ENCODE measurements at regions not wholly inside any gene's neighbourhood (a gene's known extent, or its start where the extent isn't known, plus 50 kb on each side); places are given as distances from the start of the nearest gene placed in this dataset.

GRCh38 chr14:83384253-83384652 lies 1850.6 kb upstream of the SEL1L start:
- Histone ChIP-seq H3K27me3 (ENCODE audit: low read depth, low read length) (no peaks in the 10 kb centered on the region), H3K9me3 (ENCODE audit: control insufficient read depth in 1 of 2, low read length in 2 of 2) (peaks cover 0 to 2% of the 10 kb centered on the region in 2 donors), H3K36me3 (ENCODE audit: control insufficient read depth in 1 of 2, insufficient read depth in 2 of 2, low read length in 2 of 2) (no peaks in the 10 kb centered on the region), H3K4me3 (ENCODE audit: low read depth in 1 of 2, low read length in 2 of 2) (no peak overlapping the region), H3K4me1 (ENCODE audit: control insufficient read depth in 1 of 2, insufficient read depth in 2 of 2, low read length in 2 of 2) (no peaks in the 10 kb centered on the region), H3K27ac (ENCODE audit: low read length) (no peak overlapping the region)

GRCh38 chr14:83395321-83395720 lies 1861.7 kb upstream of the SEL1L start:
- H3K36me3 ChIP-seq (ENCODE audit: control insufficient read depth in 1 of 2, insufficient read depth in 2 of 2, low read length in 2 of 2), result no peaks in the 10 kb centered on the region
- no peaks in the 10 kb centered on the region for H3K27me3 ChIP-seq (ENCODE audit: low read depth, low read length)
- H3K4me3 ChIP-seq (ENCODE audit: low read depth in 1 of 2, low read length in 2 of 2), result no peak overlapping the region
- H3K9me3 ChIP-seq (ENCODE audit: control insufficient read depth in 1 of 2, low read length in 2 of 2), result no peaks in the 10 kb centered on the region
- no peaks in the 10 kb centered on the region for H3K4me1 ChIP-seq (ENCODE audit: control insufficient read depth in 1 of 2, insufficient read depth in 2 of 2, low read length in 2 of 2)
- no peak overlapping the region for H3K27ac ChIP-seq (ENCODE audit: low read length)

GRCh38 chr14:83416476-83416875 lies 1882.8 kb upstream of the SEL1L start:
- Histone ChIP-seq H3K36me3 (ENCODE audit: control insufficient read depth in 1 of 2, insufficient read depth in 2 of 2, low read length in 2 of 2) (no peaks in the 10 kb centered on the region), H3K27ac (ENCODE audit: low read length) (no peak overlapping the region), H3K27me3 (ENCODE audit: low read depth, low read length) (no peaks in the 10 kb centered on the region), H3K4me1 (ENCODE audit: control insufficient read depth in 1 of 2, insufficient read depth in 2 of 2, low read length in 2 of 2) (no peaks in the 10 kb centered on the region), H3K9me3 (ENCODE audit: control insufficient read depth in 1 of 2, low read length in 2 of 2) (no peaks in the 10 kb centered on the region), H3K4me3 (ENCODE audit: low read depth in 1 of 2, low read length in 2 of 2) (no peak overlapping the region)

- Histone ChIP-seq H3K36me3 (ENCODE audit: control insufficient read depth in 1 of 2, insufficient read depth in 2 of 2, low read length in 2 of 2) (no peaks in the 10 kb centered on the region), H3K27me3 (ENCODE audit: low read depth, low read length) (no peaks in the 10 kb centered on the region)
These were observed 1885.8 kb upstream of the SEL1L start for GRCh38 chr14:83419420-83419819.

GRCh38 chr14:83421711-83422110 lies 1888.1 kb upstream of the SEL1L start:
- Histone ChIP-seq H3K27me3 (ENCODE audit: low read depth, low read length) (no peaks in the 10 kb centered on the region), H3K36me3 (ENCODE audit: control insufficient read depth in 1 of 2, insufficient read depth in 2 of 2, low read length in 2 of 2) (no peaks in the 10 kb centered on the region), H3K4me1 (ENCODE audit: control insufficient read depth in 1 of 2, insufficient read depth in 2 of 2, low read length in 2 of 2) (no peaks in the 10 kb centered on the region), H3K9me3 (ENCODE audit: control insufficient read depth in 1 of 2, low read length in 2 of 2) (no peaks in the 10 kb centered on the region), H3K27ac (ENCODE audit: low read length) (no peak overlapping the region), H3K4me3 (ENCODE audit: low read depth in 1 of 2, low read length in 2 of 2) (no peak overlapping the region)

More at GRCh38 chr14:83419420-83419819, 1885.8 kb upstream of the SEL1L start:
- Histone ChIP-seq H3K9me3 (ENCODE audit: control insufficient read depth in 1 of 2, low read length in 2 of 2) (no peaks in the 10 kb centered on the region), H3K4me3 (ENCODE audit: low read depth in 1 of 2, low read length in 2 of 2) (no peak overlapping the region), H3K27ac (ENCODE audit: low read length) (no peak overlapping the region), H3K4me1 (ENCODE audit: control insufficient read depth in 1 of 2, insufficient read depth in 2 of 2, low read length in 2 of 2) (no peaks in the 10 kb centered on the region)

GRCh38 chr14:83425138-83425537 lies 1891.5 kb upstream of the SEL1L start:
- Histone ChIP-seq H3K27ac (ENCODE audit: low read length) (no peak overlapping the region), H3K27me3 (ENCODE audit: low read depth, low read length) (no peaks in the 10 kb centered on the region), H3K9me3 (ENCODE audit: control insufficient read depth in 1 of 2, low read length in 2 of 2) (no peaks in the 10 kb centered on the region), H3K4me3 (ENCODE audit: low read depth in 1 of 2, low read length in 2 of 2) (no peak overlapping the region), H3K4me1 (ENCODE audit: control insufficient read depth in 1 of 2, insufficient read depth in 2 of 2, low read length in 2 of 2) (no peaks in the 10 kb centered on the region), H3K36me3 (ENCODE audit: control insufficient read depth in 1 of 2, insufficient read depth in 2 of 2, low read length in 2 of 2) (no peaks in the 10 kb centered on the region)

GRCh38 chr14:83425706-83426105 lies 1892.1 kb upstream of the SEL1L start:
- Histone ChIP-seq H3K27ac (ENCODE audit: low read length) (no peak overlapping the region), H3K9me3 (ENCODE audit: control insufficient read depth in 1 of 2, low read length in 2 of 2) (no peaks in the 10 kb centered on the region), H3K27me3 (ENCODE audit: low read depth, low read length) (no peaks in the 10 kb centered on the region), H3K4me1 (ENCODE audit: control insufficient read depth in 1 of 2, insufficient read depth in 2 of 2, low read length in 2 of 2) (no peaks in the 10 kb centered on the region), H3K36me3 (ENCODE audit: control insufficient read depth in 1 of 2, insufficient read depth in 2 of 2, low read length in 2 of 2) (no peaks in the 10 kb centered on the region), H3K4me3 (ENCODE audit: low read depth in 1 of 2, low read length in 2 of 2) (no peak overlapping the region)

- no peaks in the 10 kb centered on the region for H3K36me3 ChIP-seq (ENCODE audit: control insufficient read depth in 1 of 2, insufficient read depth in 2 of 2, low read length in 2 of 2)
- no peak overlapping the region for H3K27ac ChIP-seq (ENCODE audit: low read length)
- H3K27me3 ChIP-seq (ENCODE audit: low read depth, low read length), result no peaks in the 10 kb centered on the region
- H3K4me1 ChIP-seq (ENCODE audit: control insufficient read depth in 1 of 2, insufficient read depth in 2 of 2, low read length in 2 of 2), result no peaks in the 10 kb centered on the region
- H3K4me3 ChIP-seq (ENCODE audit: low read depth in 1 of 2, low read length in 2 of 2), result no peak overlapping the region
- H3K9me3 ChIP-seq (ENCODE audit: control insufficient read depth in 1 of 2, low read length in 2 of 2), result no peaks in the 10 kb centered on the region
These were observed 1900.0 kb upstream of the SEL1L start for GRCh38 chr14:83433618-83434017.

- H3K4me3 ChIP-seq (ENCODE audit: low read depth in 1 of 2, low read length in 2 of 2), result no peak overlapping the region
- H3K27ac ChIP-seq (ENCODE audit: low read length), result no peak overlapping the region
- no peaks in the 10 kb centered on the region for H3K4me1 ChIP-seq (ENCODE audit: control insufficient read depth in 1 of 2, insufficient read depth in 2 of 2, low read length in 2 of 2)
- H3K27me3 ChIP-seq (ENCODE audit: low read depth, low read length), result no peaks in the 10 kb centered on the region
- no peaks in the 10 kb centered on the region for H3K36me3 ChIP-seq (ENCODE audit: control insufficient read depth in 1 of 2, insufficient read depth in 2 of 2, low read length in 2 of 2)
- H3K9me3 ChIP-seq (ENCODE audit: control insufficient read depth in 1 of 2, low read length in 2 of 2), result no peaks in the 10 kb centered on the region
These were observed 1908.1 kb upstream of the SEL1L start for GRCh38 chr14:83441801-83442200.

- H3K27ac ChIP-seq (ENCODE audit: low read length), result no peak overlapping the region
- no peaks in the 10 kb centered on the region for H3K27me3 ChIP-seq (ENCODE audit: low read depth, low read length)
- H3K9me3 ChIP-seq (ENCODE audit: control insufficient read depth in 1 of 2, low read length in 2 of 2), result no peaks in the 10 kb centered on the region
- no peaks in the 10 kb centered on the region for H3K36me3 ChIP-seq (ENCODE audit: control insufficient read depth in 1 of 2, insufficient read depth in 2 of 2, low read length in 2 of 2)
- no peaks in the 10 kb centered on the region for H3K4me1 ChIP-seq (ENCODE audit: control insufficient read depth in 1 of 2, insufficient read depth in 2 of 2, low read length in 2 of 2)
- H3K4me3 ChIP-seq (ENCODE audit: low read depth in 1 of 2, low read length in 2 of 2), result no peak overlapping the region
These were observed 1921.9 kb upstream of the SEL1L start for GRCh38 chr14:83455561-83455960.

GRCh38 chr14:83461521-83461920 lies 1927.9 kb upstream of the SEL1L start:
- Histone ChIP-seq H3K36me3 (ENCODE audit: control insufficient read depth in 1 of 2, insufficient read depth in 2 of 2, low read length in 2 of 2) (no peaks in the 10 kb centered on the region), H3K27me3 (ENCODE audit: low read depth, low read length) (no peaks in the 10 kb centered on the region), H3K9me3 (ENCODE audit: control insufficient read depth in 1 of 2, low read length in 2 of 2) (no peaks in the 10 kb centered on the region), H3K4me1 (ENCODE audit: control insufficient read depth in 1 of 2, insufficient read depth in 2 of 2, low read length in 2 of 2) (no peaks in the 10 kb centered on the region), H3K27ac (ENCODE audit: low read length) (no peak overlapping the region), H3K4me3 (ENCODE audit: low read depth in 1 of 2, low read length in 2 of 2) (no peak overlapping the region)

- no peak overlapping the region for H3K27ac ChIP-seq (ENCODE audit: low read length)
- H3K4me1 ChIP-seq (ENCODE audit: control insufficient read depth in 1 of 2, insufficient read depth in 2 of 2, low read length in 2 of 2), result no peaks in the 10 kb centered on the region
- H3K36me3 ChIP-seq (ENCODE audit: control insufficient read depth in 1 of 2, insufficient read depth in 2 of 2, low read length in 2 of 2), result no peaks in the 10 kb centered on the region
- no peaks in the 10 kb centered on the region for H3K27me3 ChIP-seq (ENCODE audit: low read depth, low read length)
- H3K4me3 ChIP-seq (ENCODE audit: low read depth in 1 of 2, low read length in 2 of 2), result no peak overlapping the region
- H3K9me3 ChIP-seq (ENCODE audit: control insufficient read depth in 1 of 2, low read length in 2 of 2), result no peaks in the 10 kb centered on the region
These were observed 1929.1 kb upstream of the SEL1L start for GRCh38 chr14:83462759-83463158.
